Body of pancreas (tissue), 4 donors: ENCODE measurements at regions not wholly inside any gene's neighbourhood (a gene's known extent, or its start where the extent isn't known, plus 50 kb on each side); places are given as distances from the start of the nearest gene placed in this dataset.

Source experiments
- ATAC-seq: fragments of 150-250 bp; one replicate; pipeline ENCODE4 v1.9.1; 2016
- DNase-seq, 4 donors: peaks; one replicate each; pipeline ENCODE4 v3.0.0-alpha.2; 2019
- H3K27ac ChIP-seq, 4 donors: fragments of 200-600 bp; sonication (generic); 1 replicate in 3 of 4; 2 replicates in 1 of 4; pipeline versions ENCODE4 v1.5.1 to v1.6.1; 2016 to 2019; ENCODE audit warnings: mild to moderate bottlenecking in 1 of 4, mixed read lengths in 1 of 4, moderate library complexity in 1 of 4
- H3K27me3 ChIP-seq, 2 donors: fragments of 200-600 bp; sonication (generic); one replicate each; pipeline ENCODE4 v1.6.0; 2016; ENCODE audit warnings: mild to moderate bottlenecking in 1 of 2
- H3K36me3 ChIP-seq, 2 donors: fragments of 200-600 bp; sonication (generic); replicated peaks in 1 of 2; 2 replicates each; pipeline ENCODE4 v1.5.1; 2016; ENCODE audit warnings: low read depth in 2 of 2; ENCODE audit not compliant: insufficient read depth in 1 of 2
- H3K4me1 ChIP-seq: fragments of 200-600 bp; sonication (generic); one replicate; pipeline ENCODE4 v1.6.0; 2016
- H3K4me3 ChIP-seq, 2 donors: fragments of 200-600 bp; sonication (generic); 1 replicate in 1 of 2; 2 replicates in 1 of 2; pipeline ENCODE4 v1.5.1; 2016 to 2019
- H3K9me3 ChIP-seq, 3 donors: fragments of 200-600 bp; sonication (generic); 1 replicate in 2 of 3; 2 replicates in 1 of 3; pipeline ENCODE4 v1.5.1; 2016
- CTCF ChIP-seq, 7 experiments: fragments of 450-650 bp in 4 of 7; fragments of 200-600 bp in 3 of 7; sonication (generic) in 3 of 7; IDR thresholded peaks; one replicate each; pipeline ENCODE4 v1.5.1; 2016 to 2019; ENCODE audit warnings: antibody characterized with exemption in 7 of 7
- POLR2A ChIP-seq, 3 donors: fragments of 450-650 bp; IDR thresholded peaks; one replicate each; pipeline ENCODE4 v1.6.1; 2016; ENCODE audit warnings: antibody characterized with exemption in 3 of 3, mild to moderate bottlenecking in 2 of 3
- WGBS, 2 donors: methylation state at CpG; one replicate each; pipeline ENCODE4 v1.1.5; 2017; 5-methylcytosine and 5-hydroxymethylcytosine counted together
- intact Hi-C: fragments of 100-400 bp; cut with DNase I; formaldehyde crosslinking; loops from one replicate; pipeline ENCODE4 v1.15.1; 2023

DNA sequence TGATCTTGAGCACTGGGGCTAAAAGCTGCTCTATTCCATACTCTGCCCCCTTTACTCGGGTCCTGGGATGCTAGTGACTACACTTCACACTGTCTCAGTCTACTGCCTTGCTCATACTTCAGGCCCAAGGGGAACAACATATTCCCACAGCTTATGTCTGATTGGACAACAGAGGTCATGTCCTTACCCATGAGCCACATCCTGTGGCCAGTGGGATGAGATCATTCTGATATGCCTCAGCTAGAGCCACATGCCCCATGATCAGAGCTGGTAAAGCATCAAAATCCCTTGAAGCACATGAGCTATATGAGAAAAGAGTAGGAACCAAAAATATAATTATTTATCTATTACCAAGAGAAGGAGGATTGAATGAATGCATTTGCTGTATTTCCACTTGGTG, 290.1 kb upstream of the TSHZ3 start:
- 37 to 41% methylated on average over 1 of the region's 1 CpG for WGBS, 2 donors
- ATAC-seq = no peak
- Histone ChIP-seq H3K27ac (no peak overlapping the region), H3K27me3 (no peaks in the 10 kb centered on the region), H3K4me3 (no peak overlapping the region), H3K4me1 (no peaks in the 10 kb centered on the region), H3K9me3 (peaks cover 0 to under 1% (median 0%) of the 10 kb centered on the region in 3 donors), H3K36me3 (no peaks in the 10 kb centered on the region)
- TF ChIP-seq CTCF (IDR thresholded peaks at IDR 0.05) = no peak
- TF ChIP-seq POLR2A (IDR thresholded peaks at IDR 0.05) = no peak
- intact Hi-C loops = no loop called here
- no peak for DNase-seq

- WGBS, 2 donors = 40 to 55% methylated on average over 2 of the region's 2 CpGs
- ATAC-seq = no peak
- H3K4me1 ChIP-seq = no peaks in the 10 kb centered on the region
- no peak for DNase-seq
- H3K27me3 ChIP-seq = no peaks in the 10 kb centered on the region
- H3K27ac ChIP-seq = no peak overlapping the region
- intact Hi-C loops = no loop called here
- no peak overlapping the region for H3K4me3 ChIP-seq
- no peak for TF ChIP-seq POLR2A (IDR thresholded peaks at IDR 0.05)
- TF ChIP-seq CTCF (IDR thresholded peaks at IDR 0.05) = no peak
- no peaks in the 10 kb centered on the region for H3K36me3 ChIP-seq
- peaks cover 0 to 4% (median 0%) of the 10 kb centered on the region in 3 donors for H3K9me3 ChIP-seq
Measured at GRCh38 chr19:31641591-31641990, 292.4 kb upstream of the TSHZ3 start.

GRCh38 chr19:31648347-31648746, 299.1 kb upstream of the TSHZ3 start:
- intact Hi-C loops = no loop called here
- no peak overlapping the region for H3K4me3 ChIP-seq
- ATAC-seq (no peak), DNase-seq (no peak)
- WGBS, 2 donors = 59 to 76% methylated on average over 9 of the region's 9 CpGs
- no peaks in the 10 kb centered on the region for H3K4me1 ChIP-seq
- H3K27me3 ChIP-seq = no peaks in the 10 kb centered on the region
- peaks cover 0 to 4% (median 0%) of the 10 kb centered on the region in 3 donors for H3K9me3 ChIP-seq
- H3K36me3 ChIP-seq = no peaks in the 10 kb centered on the region
- no peak overlapping the region for H3K27ac ChIP-seq
- TF ChIP-seq POLR2A (IDR thresholded peaks at IDR 0.05) = no peak
- no peak for TF ChIP-seq CTCF (IDR thresholded peaks at IDR 0.05)

- WGBS, 2 donors = 73 to 75% methylated on average over 8 to 9 of the region's 9 CpGs
- no peak for ATAC-seq
- Histone ChIP-seq H3K4me1 (no peaks in the 10 kb centered on the region), H3K9me3 (no peaks in the 10 kb centered on the region), H3K27me3 (no peaks in the 10 kb centered on the region), H3K36me3 (no peaks in the 10 kb centered on the region), H3K4me3 (no peak overlapping the region), H3K27ac (no peak overlapping the region)
- intact Hi-C loops = no loop called here
- no peak for TF ChIP-seq CTCF (IDR thresholded peaks at IDR 0.05)
- no peak for DNase-seq
Measured at GRCh38 chr19:31656507-31656906, 307.3 kb upstream of the TSHZ3 start.

DNA sequence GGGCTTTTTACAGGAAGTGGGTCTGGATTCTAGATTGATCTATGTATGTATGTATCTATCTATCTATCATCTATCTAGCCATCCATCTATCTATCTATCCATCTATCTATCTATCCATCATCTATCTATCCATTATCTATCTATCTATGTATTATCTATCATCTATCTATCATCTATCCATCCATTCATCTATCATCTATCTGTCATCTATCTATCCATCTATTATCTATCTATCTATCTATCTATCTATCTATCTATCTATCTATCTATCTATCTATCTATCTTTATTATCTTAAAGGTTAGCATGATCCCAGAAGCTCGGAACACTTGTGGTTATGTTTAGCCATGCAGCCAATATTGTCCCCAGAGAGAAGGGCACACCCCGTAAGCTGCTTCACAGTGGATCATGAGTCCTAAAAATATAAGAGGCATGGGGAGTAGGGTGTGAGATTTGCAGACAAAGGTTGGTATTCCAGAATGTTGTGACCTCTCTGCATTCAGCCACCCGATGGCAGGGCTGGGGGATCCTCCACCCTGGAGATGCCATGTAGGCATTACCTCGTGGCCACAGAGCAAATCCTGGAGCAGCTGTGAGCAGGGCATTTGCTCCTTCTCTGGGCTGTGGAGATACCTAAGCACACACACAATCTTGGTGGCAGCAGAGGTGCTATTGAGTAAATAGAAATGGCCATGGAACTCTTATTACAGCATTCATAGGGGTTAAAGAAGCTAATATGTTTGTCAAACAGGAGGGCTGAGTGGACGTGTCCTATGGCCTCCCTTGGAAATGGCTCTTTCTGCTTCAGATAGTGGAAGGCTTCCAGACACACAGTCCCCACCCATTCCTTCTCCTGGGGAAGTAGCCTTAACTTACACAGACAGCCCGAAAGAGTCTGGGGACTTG, 310.0 kb upstream of the TSHZ3 start:
- DNase-seq (no peak), ATAC-seq (no peak)
- H3K9me3 ChIP-seq = no peaks in the 10 kb centered on the region
- no peaks in the 10 kb centered on the region for H3K27me3 ChIP-seq
- H3K4me1 ChIP-seq = no peaks in the 10 kb centered on the region
- no peak overlapping the region for H3K4me3 ChIP-seq
- TF ChIP-seq POLR2A (IDR thresholded peaks at IDR 0.05) (no peak), CTCF (IDR thresholded peaks at IDR 0.05) (no peak)
- H3K27ac ChIP-seq = no peak overlapping the region
- intact Hi-C loops = no loop called here
- H3K36me3 ChIP-seq = no peaks in the 10 kb centered on the region
- WGBS, 2 donors = 45 to 46% methylated on average over 6 of the region's 6 CpGs
